Activated CD4-positive, alpha-beta memory T cell treated with anti-CD3 and anti-CD28 coated beads for 36 hours (primary cell): ENCODE measurements at regions not wholly inside any gene's neighbourhood (a gene's known extent, or its start where the extent isn't known, plus 50 kb on each side); places are given as distances from the start of the nearest gene placed in this dataset.
"Not testable (repeated sequence)": the region's sequence is repeated elsewhere in the genome, so short reads cannot be mapped to it uniquely, and the experiment has no call there.

Experiments used
- CTCF ChIA-PET: fragments of 350-600 bp; sonication (Branson Sonifier 250); formaldehyde crosslinking; loops from one replicate; lab custom pipeline; 2021; ENCODE audit warnings: antibody characterized with exemption, inconsistent platforms; lab: Charles Lee
- POLR2A ChIA-PET: fragments of 350-600 bp; sonication (Branson Sonifier 250); formaldehyde crosslinking; loops from one replicate; lab custom pipeline; 2021; ENCODE audit warnings: antibody characterized with exemption; lab: Charles Lee
- DNase-seq: peaks from one replicate; pipeline ENCODE4 v3.0.0-alpha.2; 2020
- H3K27ac Mint-ChIP-seq: one replicate; pipeline ENCODE4 v1.8.0; 2021; ENCODE audit warnings: mixed read lengths
- H3K27me3 Mint-ChIP-seq: one replicate; pipeline ENCODE4 v1.8.0; 2021; ENCODE audit warnings: mixed read lengths
- H3K36me3 Mint-ChIP-seq: one replicate; pipeline ENCODE4 v1.8.0; 2021; ENCODE audit warnings: mixed read lengths
- H3K4me1 Mint-ChIP-seq: one replicate; pipeline ENCODE4 v1.8.0; 2021; ENCODE audit warnings: low read depth, mixed read lengths
- H3K4me3 Mint-ChIP-seq: one replicate; pipeline ENCODE4 v1.8.0; 2021; ENCODE audit warnings: mild to moderate bottlenecking, mixed read lengths
- H3K9me3 Mint-ChIP-seq: one replicate; pipeline ENCODE4 v1.8.0; 2021; ENCODE audit warnings: mixed read lengths
- intact Hi-C: fragments of 100-400 bp; cut with micrococcal nuclease; formaldehyde crosslinking; loops from one replicate; pipeline ENCODE4 v1.15.1; 2023

GRCh38 chr1:232166942-232167341 lies 463.0 kb downstream of the SIPA1L2 start:
- peaks cover 2% of the 10 kb centered on the region for H3K27me3 Mint-ChIP-seq
- H3K4me1 Mint-ChIP-seq = no peaks in the 10 kb centered on the region
- POLR2A ChIA-PET = interaction anchor here (0.8 kb wide), 1 partner anchor 163 kb away, joined by 4 read pairs; no protein-coding TSS in a partner anchor

GRCh38 chr1:232164078-232164963 lies 465.6 kb downstream of the SIPA1L2 start:
- Mint-ChIP-seq H3K36me3 (no peaks in the 10 kb centered on the region), H3K27me3 (peaks cover 2% of the 10 kb centered on the region), H3K9me3 (no peaks in the 10 kb centered on the region), H3K27ac (no peak overlapping the region), H3K4me3 (no peak overlapping the region), H3K4me1 (no peaks in the 10 kb centered on the region)
- POLR2A ChIA-PET = no interaction called here
- intact Hi-C loops = no loop called here
- CTCF ChIA-PET = no interaction called here
- DNase-seq = no peak

More at GRCh38 chr1:232166942-232167341, 463.0 kb downstream of the SIPA1L2 start:
- DNase-seq = no peak
- Mint-ChIP-seq H3K27ac (no peak overlapping the region), H3K36me3 (no peaks in the 10 kb centered on the region), H3K9me3 (no peaks in the 10 kb centered on the region), H3K4me3 (no peak overlapping the region)
- CTCF ChIA-PET = no interaction called here
- intact Hi-C loops = no loop called here

GRCh38 chr1:232163533-232163932 lies 466.4 kb downstream of the SIPA1L2 start:
- intact Hi-C loops = no loop called here
- Mint-ChIP-seq H3K9me3 (peaks cover 2% of the 10 kb centered on the region), H3K4me3 (no peak overlapping the region), H3K27me3 (peaks cover 2% of the 10 kb centered on the region), H3K27ac (no peak overlapping the region), H3K36me3 (no peaks in the 10 kb centered on the region), H3K4me1 (no peaks in the 10 kb centered on the region)
- DNase-seq = no peak
- ChIA-PET POLR2A (no interaction called here), CTCF (no interaction called here)

- ChIA-PET POLR2A (no interaction called here), CTCF (no interaction called here)
- Mint-ChIP-seq H3K4me3 (no peak overlapping the region), H3K36me3 (no peaks in the 10 kb centered on the region), H3K4me1 (no peaks in the 10 kb centered on the region), H3K9me3 (peaks cover 3% of the 10 kb centered on the region), H3K27me3 (peaks cover 2% of the 10 kb centered on the region), H3K27ac (no peak overlapping the region)
- DNase-seq = no peak
- intact Hi-C loops = no loop called here
These were observed 467.9 kb downstream of the SIPA1L2 start for GRCh38 chr1:232162001-232162400.

- DNase-seq, H3K4me3 Mint-ChIP-seq, CTCF ChIA-PET, H3K36me3 Mint-ChIP-seq, intact Hi-C loops, H3K27ac Mint-ChIP-seq, H3K27me3 Mint-ChIP-seq, POLR2A ChIA-PET, H3K4me1 Mint-ChIP-seq: not testable (repeated sequence)
- peaks cover 11% of the 10 kb centered on the region for H3K9me3 Mint-ChIP-seq
These were observed 471.4 kb downstream of the SIPA1L2 start for GRCh38 chr1:232158558-232158957.

- H3K4me3 Mint-ChIP-seq, H3K27ac Mint-ChIP-seq, H3K4me1 Mint-ChIP-seq, DNase-seq, CTCF ChIA-PET, H3K36me3 Mint-ChIP-seq, POLR2A ChIA-PET, H3K27me3 Mint-ChIP-seq, intact Hi-C loops: not testable (repeated sequence)
- peaks cover 11% of the 10 kb centered on the region for H3K9me3 Mint-ChIP-seq
These were observed 473.9 kb downstream of the SIPA1L2 start for GRCh38 chr1:232156070-232156469.

- no peaks in the 10 kb centered on the region for H3K36me3 Mint-ChIP-seq
- ChIA-PET CTCF (no interaction called here), POLR2A (no interaction called here)
- intact Hi-C loops = no loop called here
- H3K9me3 Mint-ChIP-seq = peaks cover 10% of the 10 kb centered on the region
- H3K27me3 Mint-ChIP-seq = peaks cover 5% of the 10 kb centered on the region
- H3K27ac Mint-ChIP-seq = no peak overlapping the region
- H3K4me3 Mint-ChIP-seq = no peak overlapping the region
- H3K4me1 Mint-ChIP-seq = no peaks in the 10 kb centered on the region
- no peak for DNase-seq
These were observed 476.3 kb downstream of the SIPA1L2 start for GRCh38 chr1:232153652-232154051.

GRCh38 chr1:232150770-232151548 lies 479.0 kb downstream of the SIPA1L2 start:
- H3K27ac Mint-ChIP-seq = no peak overlapping the region
- H3K27me3 Mint-ChIP-seq = peaks cover 5% of the 10 kb centered on the region
- no peaks in the 10 kb centered on the region for H3K4me1 Mint-ChIP-seq
- ChIA-PET POLR2A (no interaction called here), CTCF (no interaction called here)
- H3K4me3 Mint-ChIP-seq = no peak overlapping the region
- intact Hi-C loops = no loop called here
- peaks cover 4% of the 10 kb centered on the region for H3K9me3 Mint-ChIP-seq
- no peak for DNase-seq
- H3K36me3 Mint-ChIP-seq = no peaks in the 10 kb centered on the region

GRCh38 chr1:232149287-232150201 lies 480.4 kb downstream of the SIPA1L2 start:
- H3K4me1 Mint-ChIP-seq = no peaks in the 10 kb centered on the region
- no peak overlapping the region for H3K27ac Mint-ChIP-seq
- ChIA-PET POLR2A (no interaction called here), CTCF (interaction anchor here (1.1 kb wide), 1 partner anchor 35 kb away, joined by 3 read pairs; no protein-coding TSS in a partner anchor)
- H3K4me3 Mint-ChIP-seq = no peak overlapping the region
- H3K9me3 Mint-ChIP-seq = no peaks in the 10 kb centered on the region
- H3K27me3 Mint-ChIP-seq = peaks cover 6% of the 10 kb centered on the region
- intact Hi-C loops = no loop called here
- H3K36me3 Mint-ChIP-seq = no peaks in the 10 kb centered on the region
- no peak for DNase-seq

GRCh38 chr1:232147215-232147614 lies 482.7 kb downstream of the SIPA1L2 start:
- Mint-ChIP-seq H3K9me3 (no peaks in the 10 kb centered on the region), H3K4me1 (no peaks in the 10 kb centered on the region), H3K27ac (no peak overlapping the region), H3K4me3 (no peak overlapping the region), H3K36me3 (no peaks in the 10 kb centered on the region), H3K27me3 (peaks cover 6% of the 10 kb centered on the region)
- ChIA-PET POLR2A (no interaction called here), CTCF (no interaction called here)
- no peak for DNase-seq
- intact Hi-C loops = no loop called here

GRCh38 chr1:232146514-232146913 lies 483.4 kb downstream of the SIPA1L2 start:
- ChIA-PET POLR2A (no interaction called here), CTCF (no interaction called here)
- no peak for DNase-seq
- Mint-ChIP-seq H3K36me3 (no peaks in the 10 kb centered on the region), H3K27ac (no peak overlapping the region), H3K9me3 (no peaks in the 10 kb centered on the region), H3K4me3 (no peak overlapping the region), H3K27me3 (peaks cover 6% of the 10 kb centered on the region), H3K4me1 (no peaks in the 10 kb centered on the region)
- intact Hi-C loops = no loop called here

- POLR2A ChIA-PET = no interaction called here
- CTCF ChIA-PET = no interaction called here
- Mint-ChIP-seq H3K9me3 (peaks cover 2% of the 10 kb centered on the region), H3K4me3 (no peak overlapping the region), H3K4me1 (no peaks in the 10 kb centered on the region), H3K27ac (no peak overlapping the region), H3K36me3 (no peaks in the 10 kb centered on the region), H3K27me3 (peaks cover 2% of the 10 kb centered on the region)
- intact Hi-C loops = no loop called here
- no peak for DNase-seq
These were observed 484.2 kb downstream of the SIPA1L2 start for GRCh38 chr1:232145768-232146167.
